GM19324 (cell line): ENCODE measurements at regions not wholly inside any gene's neighbourhood (a gene's known extent, or its start where the extent isn't known, plus 50 kb on each side); places are given as distances from the start of the nearest gene placed in this dataset.
"Not testable (repeated sequence)": the region's sequence is repeated elsewhere in the genome, so short reads cannot be mapped to it uniquely, and the experiment has no call there.

ENCODE experiments used
- ATAC-seq: cut with Tn5 transposase; IDR thresholded peaks from one replicate; pipeline ENCODE4 v1.9.1; 2021; ENCODE audit warnings: mild to moderate bottlenecking, moderate library complexity; ENCODE audit not compliant: unreplicated experiment, low FRiP score

GRCh38 chr2:215803150-215803549 lies 210.2 kb downstream of the MREG start:
- ATAC-seq: no peak

DNA sequence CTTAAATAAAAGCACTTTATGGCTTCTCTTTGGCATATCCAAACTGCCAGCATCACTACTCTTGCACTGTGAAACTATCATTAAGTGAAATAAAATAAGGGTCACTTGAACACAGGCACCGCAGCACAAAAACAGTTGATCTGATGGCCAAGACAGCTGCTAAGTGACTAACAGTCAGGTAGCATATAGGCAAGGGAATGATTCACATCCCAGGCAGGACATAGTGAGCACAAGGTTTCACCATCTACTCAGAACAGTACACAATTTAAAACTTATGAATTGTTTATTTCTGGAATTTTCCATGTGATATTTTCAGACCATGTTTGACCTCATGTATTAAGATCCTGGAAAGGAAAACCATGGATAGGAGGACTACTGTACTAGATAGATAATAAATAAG lies 214.2 kb downstream of the MREG start:
- ATAC-seq: no peak

DNA sequence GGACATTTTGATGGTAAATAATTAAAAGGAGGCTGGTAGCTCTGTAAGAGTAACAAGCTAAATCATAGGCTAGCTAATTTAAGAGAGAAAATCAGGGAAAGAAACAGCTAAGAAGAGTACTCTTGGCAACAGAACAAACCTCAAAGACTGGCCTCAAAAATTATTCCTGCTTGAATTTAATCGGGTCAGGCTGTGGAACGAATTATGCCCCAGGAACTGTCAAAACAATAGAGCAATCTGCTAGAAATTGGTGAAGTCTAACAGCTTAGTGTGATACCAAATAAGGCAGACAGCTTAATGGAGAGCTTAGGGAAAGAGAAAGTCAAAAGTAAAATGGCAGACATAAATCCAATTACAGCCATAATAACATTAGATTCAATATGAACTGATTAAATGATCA lies 215.7 kb downstream of the MREG start:
- no peak for ATAC-seq

GRCh38 chr2:215796140-215796855 lies 217.1 kb downstream of the MREG start:
- no peak for ATAC-seq

GRCh38 chr2:215794829-215795546 lies 218.4 kb downstream of the MREG start:
- ATAC-seq: no peak

GRCh38 chr2:215793747-215794595 lies 219.4 kb downstream of the MREG start:
- no peak for ATAC-seq

- ATAC-seq: no peak
These were observed 221.8 kb downstream of the MREG start for GRCh38 chr2:215791481-215791937.

GRCh38 chr2:215790523-215791421 lies 222.6 kb downstream of the MREG start:
- no peak for ATAC-seq

- no peak for ATAC-seq
These were observed 225.7 kb downstream of the MREG start for GRCh38 chr2:215787565-215788178.

DNA sequence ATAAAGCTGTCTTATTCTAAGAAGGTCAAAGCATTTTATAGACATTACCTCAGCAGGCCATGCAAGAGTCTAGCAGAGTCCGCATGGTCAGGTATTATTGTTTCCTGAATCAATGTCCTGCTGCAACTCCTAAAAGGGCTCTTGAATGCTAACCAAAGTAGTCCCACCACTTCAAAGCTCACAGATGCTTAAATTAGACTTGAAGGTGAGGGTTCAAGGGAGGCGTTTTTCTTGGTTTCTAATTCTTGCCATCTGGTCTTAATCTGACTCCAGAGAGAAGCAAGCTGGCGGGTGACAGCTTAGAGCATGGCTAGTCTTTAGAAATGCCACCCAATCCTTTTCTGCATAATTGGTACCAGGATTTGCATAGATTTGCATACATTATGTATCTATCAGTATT lies 226.3 kb downstream of the MREG start:
- no peak for ATAC-seq

DNA sequence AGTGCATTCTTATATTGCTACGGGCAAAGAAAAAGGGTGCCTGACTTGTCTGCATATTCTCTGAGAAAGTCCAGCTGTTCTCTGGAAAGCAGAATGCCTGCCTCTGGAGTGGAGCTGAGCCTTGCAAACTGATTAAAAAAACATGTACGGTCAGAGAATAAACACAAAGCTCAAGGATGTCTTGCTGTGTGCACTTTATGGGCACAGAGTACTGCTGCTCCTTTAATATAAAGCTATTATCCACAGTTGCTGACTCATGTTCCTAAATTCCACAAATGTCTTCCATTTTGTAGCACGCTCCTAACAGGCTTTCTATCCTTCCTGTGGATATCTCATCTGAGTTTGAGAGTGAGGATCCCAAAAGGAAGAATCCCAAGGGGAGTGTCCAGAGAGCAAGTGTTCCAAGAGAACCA lies 229.0 kb downstream of the MREG start:
- no peak for ATAC-seq

- not testable (repeated sequence) for ATAC-seq
These were observed 229.7 kb downstream of the MREG start for GRCh38 chr2:215783640-215784039.

GRCh38 chr2:215782965-215783364 lies 230.4 kb downstream of the MREG start:
- ATAC-seq: no peak

GRCh38 chr2:215782295-215782694 lies 231.1 kb downstream of the MREG start:
- no peak for ATAC-seq

DNA sequence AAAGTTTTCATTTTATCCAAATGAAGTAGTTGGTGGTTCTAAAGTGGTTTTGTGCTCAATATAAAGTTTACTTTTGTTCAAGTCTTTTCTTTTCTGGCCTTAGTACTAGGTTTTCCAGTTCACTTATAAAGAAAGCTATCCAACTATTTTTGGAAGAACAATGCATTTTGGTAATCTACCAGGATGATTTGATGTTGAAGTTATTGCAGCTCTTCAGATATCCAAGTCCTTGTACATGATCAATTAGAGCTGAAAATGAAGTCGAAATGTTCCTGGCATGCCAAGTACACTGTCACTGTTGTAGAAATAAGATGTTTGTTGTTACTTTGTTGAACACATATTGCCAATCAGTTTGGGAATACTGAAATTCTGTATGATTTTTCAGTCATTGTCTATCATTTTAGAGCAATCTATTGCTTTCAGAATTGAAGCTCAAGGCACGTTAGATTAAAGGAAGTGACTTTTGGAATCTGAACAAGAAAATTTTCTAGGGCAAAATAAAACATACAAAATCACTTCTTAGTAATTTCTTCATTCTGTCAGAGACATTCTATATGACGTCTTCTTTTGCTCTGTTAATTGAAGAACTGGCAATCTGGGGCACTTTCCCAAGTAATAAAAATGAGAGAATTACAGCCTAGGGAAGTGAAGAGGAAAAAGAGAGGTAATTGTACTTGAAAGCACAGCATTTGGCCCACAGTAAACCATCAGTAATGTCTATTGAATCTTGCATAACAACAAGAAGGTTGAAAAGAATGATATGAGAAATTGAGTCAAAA lies 232.3 kb downstream of the MREG start:
- no peak for ATAC-seq

DNA sequence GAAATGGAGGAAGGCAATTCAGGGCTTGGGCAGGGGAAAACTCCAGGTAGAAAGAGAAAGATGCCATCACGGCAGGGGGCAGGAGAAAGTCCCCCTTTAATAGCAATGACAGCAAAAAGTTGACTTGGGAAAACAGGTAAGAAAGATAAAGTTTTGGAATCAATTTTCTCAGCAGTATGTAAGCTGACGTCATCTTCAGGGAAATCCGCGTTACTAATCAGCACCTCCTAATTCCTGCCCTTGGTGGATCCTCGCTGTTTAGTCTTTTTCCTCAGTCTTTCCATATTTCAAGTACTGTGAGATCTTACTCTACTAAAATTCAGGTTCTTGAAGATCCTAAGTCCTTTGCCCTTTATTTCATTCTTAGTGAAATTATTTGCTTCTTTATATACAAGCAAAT lies 233.0 kb downstream of the MREG start:
- no peak for ATAC-seq

- no peak for ATAC-seq
These were observed 233.4 kb downstream of the MREG start for GRCh38 chr2:215779912-215780311.

GRCh38 chr2:215777465-215778044 lies 235.8 kb downstream of the MREG start:
- no peak for ATAC-seq

GRCh38 chr2:215775106-215775505 lies 238.2 kb downstream of the MREG start:
- ATAC-seq: no peak
